Activated T-cell treated with anti-CD3 and anti-CD28 coated beads, Interleukin-2, amount 50 U/mL, for 72 hours (primary cell): ENCODE measurements at regions not wholly inside any gene's neighbourhood (a gene's known extent, or its start where the extent isn't known, plus 50 kb on each side); places are given as distances from the start of the nearest gene placed in this dataset.
"Not testable (repeated sequence)": the region's sequence is repeated elsewhere in the genome, so short reads cannot be mapped to it uniquely, and the experiment has no call there.

ENCODE experiments used
- ATAC-seq, 2 donors: fragments of 150-1000 bp; cut with Tn5 transposase; replicated peaks in 1 of 2; 2 replicates each; pipeline ENCODE4 v1.10.0; 2021; ENCODE audit warnings: moderate library complexity in 2 of 2, mild to moderate bottlenecking in 1 of 2
- DNase-seq, 2 donors: peaks; one replicate each; pipeline ENCODE4 v3.0.0; 2021 to 2022; ENCODE audit warnings: mixed read lengths in 1 of 2
- H3K27ac Mint-ChIP-seq: one replicate; pipeline ENCODE4 v1.8.0; 2022; ENCODE audit warnings: mild to moderate bottlenecking, moderate library complexity, mixed read lengths
- H3K27me3 Mint-ChIP-seq: one replicate; pipeline ENCODE4 v1.8.0; 2022; ENCODE audit warnings: low read depth, mixed read lengths
- H3K36me3 Mint-ChIP-seq, 2 donors: one replicate each; pipeline ENCODE4 v1.8.0; 2022; ENCODE audit warnings: mixed read lengths in 2 of 2, mild to moderate bottlenecking in 1 of 2; ENCODE audit not compliant: insufficient read depth in 2 of 2
- H3K4me1 Mint-ChIP-seq: one replicate; pipeline ENCODE4 v1.8.0; 2022; ENCODE audit warnings: low read depth, mixed read lengths
- H3K4me3 Mint-ChIP-seq, 2 donors: one replicate each; pipeline ENCODE4 v1.8.0; 2022; ENCODE audit warnings: mild to moderate bottlenecking in 2 of 2, mixed read lengths in 2 of 2, moderate library complexity in 2 of 2
- H3K9me3 Mint-ChIP-seq, 2 donors: one replicate each; pipeline ENCODE4 v1.8.0; 2022; ENCODE audit warnings: mixed read lengths in 2 of 2

DNA sequence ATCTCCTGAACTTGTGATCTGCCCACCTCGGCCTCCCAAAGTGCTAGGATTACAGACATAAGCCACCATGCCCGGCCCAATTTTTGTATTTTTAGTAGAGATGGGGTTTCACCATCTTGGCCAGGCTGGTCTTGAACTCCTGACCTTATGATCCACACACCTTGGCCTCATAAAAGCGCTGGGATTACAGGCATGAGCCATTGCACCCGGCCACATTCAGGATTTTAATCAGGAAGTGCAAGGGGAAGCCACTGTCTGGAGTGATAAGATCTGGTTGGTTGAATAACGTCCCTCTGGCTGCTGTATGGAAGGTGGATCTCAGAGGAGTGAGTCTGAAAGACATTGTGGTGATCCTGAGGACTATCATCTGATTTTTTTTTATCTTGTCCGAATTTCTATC is 196.3 kb upstream of the ARL4C start:
- Mint-ChIP-seq H3K27me3 (peaks cover 34% of the 10 kb centered on the region), H3K9me3 (peaks cover 8 to 11% of the 10 kb centered on the region in 2 donors)
- not testable (repeated sequence) for H3K4me3 Mint-ChIP-seq, DNase-seq, ATAC-seq, H3K4me1 Mint-ChIP-seq, H3K27ac Mint-ChIP-seq, H3K36me3 Mint-ChIP-seq

DNA sequence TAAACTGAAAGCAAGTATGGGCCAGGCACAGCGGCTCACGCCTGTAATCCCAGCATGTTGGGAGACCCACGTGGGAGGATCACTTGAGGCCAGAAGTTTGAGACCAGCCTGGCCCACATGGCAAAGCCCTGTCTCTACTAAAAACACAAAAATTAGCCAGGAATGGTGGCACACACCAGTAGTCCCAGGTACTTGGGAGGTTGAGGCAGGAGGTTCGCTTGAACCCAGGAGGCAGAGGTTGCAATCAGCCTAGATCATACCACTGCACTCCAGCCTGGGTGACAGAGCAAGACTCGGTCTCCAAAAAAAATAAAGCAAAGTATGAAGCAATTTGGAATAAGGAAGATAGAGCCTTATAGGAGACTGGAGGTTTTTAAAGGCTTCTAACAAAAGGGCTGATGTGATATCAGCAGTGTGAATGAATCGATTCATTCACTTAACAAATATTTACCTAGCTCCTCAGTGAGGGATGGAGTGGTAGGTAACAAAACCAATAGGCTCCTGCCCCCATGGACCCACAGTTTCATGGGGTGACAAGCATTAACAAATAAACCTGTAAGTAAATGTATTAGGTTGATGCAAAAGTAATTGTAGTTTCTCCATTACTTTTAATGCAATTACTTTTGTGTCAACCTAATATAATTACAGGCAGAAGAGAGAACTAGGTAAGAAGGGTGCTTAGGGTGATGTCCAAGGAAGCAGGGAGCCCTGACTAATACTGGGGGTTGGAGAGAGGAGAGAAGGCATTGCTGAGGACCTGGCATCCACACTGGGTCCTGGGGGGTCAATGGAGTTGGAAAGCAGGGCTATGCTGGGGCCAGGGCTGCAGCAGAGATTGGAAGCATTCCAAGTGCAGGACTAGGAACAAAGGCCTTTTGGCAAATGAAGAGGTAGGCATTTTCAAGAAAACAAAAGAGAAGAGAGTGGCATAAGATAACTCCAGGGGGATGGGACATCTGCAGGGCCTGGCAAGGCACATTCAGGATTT is 195.4 kb upstream of the ARL4C start:
- H3K36me3 Mint-ChIP-seq, result peaks cover 3 to 4% of the 10 kb centered on the region in 2 donors
- no peak for ATAC-seq
- H3K27ac Mint-ChIP-seq, result no peak overlapping the region
- no peak for DNase-seq
- peaks cover 6 to 7% of the 10 kb centered on the region in 2 donors for H3K9me3 Mint-ChIP-seq
- no peak overlapping the region for H3K4me3 Mint-ChIP-seq
- no peaks in the 10 kb centered on the region for H3K4me1 Mint-ChIP-seq
- peaks cover 34% of the 10 kb centered on the region for H3K27me3 Mint-ChIP-seq

DNA sequence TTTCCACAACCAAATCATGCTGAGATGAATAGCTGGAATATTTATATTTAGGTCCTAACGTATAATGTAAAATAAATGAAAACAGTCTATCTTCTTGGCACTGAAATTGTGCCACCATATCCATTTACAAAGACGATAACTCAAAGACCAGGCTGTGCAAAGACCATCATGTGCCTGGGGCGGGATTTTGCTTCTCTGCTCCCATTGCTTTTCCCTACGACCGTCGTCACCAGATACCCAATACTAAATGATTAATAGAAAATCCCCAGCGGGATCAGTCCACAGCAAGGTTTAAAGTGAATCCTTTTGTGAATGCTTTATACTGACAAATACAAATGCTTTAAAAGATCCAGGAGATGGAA is 194.3 kb upstream of the ARL4C start:
- Mint-ChIP-seq H3K9me3 (peaks cover under 1 to 3% of the 10 kb centered on the region in 2 donors), H3K27me3 (peaks cover 39% of the 10 kb centered on the region), H3K36me3 (peaks cover 0 to under 1% of the 10 kb centered on the region in 2 donors), H3K4me1 (no peaks in the 10 kb centered on the region), H3K27ac (no peak overlapping the region), H3K4me3 (no peak overlapping the region)
- ATAC-seq (no peak), DNase-seq (no peak)

DNA sequence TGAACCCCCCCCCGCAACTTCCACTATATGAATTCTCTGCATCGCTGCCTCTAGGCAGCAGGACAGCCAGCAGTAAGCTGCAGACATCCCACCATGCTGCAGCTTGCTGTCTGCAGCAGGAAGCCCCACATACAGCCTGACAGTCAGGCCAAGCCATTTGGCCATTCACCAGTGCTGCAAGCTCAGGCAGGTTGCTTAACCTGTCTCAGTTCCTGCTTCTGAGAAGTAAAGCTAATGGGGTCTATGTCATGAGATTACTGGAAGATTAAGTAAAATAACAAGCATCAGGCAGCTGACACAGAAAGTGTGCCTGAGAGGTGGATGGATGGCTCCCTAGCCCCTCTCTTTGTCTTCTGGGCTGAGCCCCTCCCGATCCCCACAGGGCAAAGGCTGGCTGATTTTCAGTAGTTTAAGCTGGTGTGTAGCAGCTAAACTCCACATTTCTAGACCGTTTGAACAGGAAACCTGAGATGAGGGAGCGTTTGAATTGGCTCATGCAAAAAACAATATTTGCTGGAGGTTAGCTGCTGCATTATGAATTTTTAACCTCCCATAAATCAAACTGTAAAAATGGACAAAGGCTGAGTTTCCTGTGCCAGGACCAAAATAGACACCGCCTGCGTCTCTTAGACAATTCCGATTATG is 193.8 kb upstream of the ARL4C start:
- no peaks in the 10 kb centered on the region for H3K36me3 Mint-ChIP-seq
- no peak for ATAC-seq
- peaks cover 0 to under 1% of the 10 kb centered on the region in 2 donors for H3K9me3 Mint-ChIP-seq
- no peak for DNase-seq
- H3K27ac Mint-ChIP-seq, result no peak overlapping the region
- H3K4me1 Mint-ChIP-seq, result no peaks in the 10 kb centered on the region
- no peak overlapping the region for H3K4me3 Mint-ChIP-seq
- peaks cover 41% of the 10 kb centered on the region for H3K27me3 Mint-ChIP-seq

GRCh38 chr2:234689911-234690379 is 193.1 kb upstream of the ARL4C start:
- no peaks in the 10 kb centered on the region for H3K9me3 Mint-ChIP-seq
- peaks cover 40% of the 10 kb centered on the region for H3K27me3 Mint-ChIP-seq
- H3K36me3 Mint-ChIP-seq, result no peaks in the 10 kb centered on the region
- DNase-seq, result no peak
- no peak overlapping the region for H3K27ac Mint-ChIP-seq
- ATAC-seq, result no peak
- no peak overlapping the region for H3K4me3 Mint-ChIP-seq
- no peaks in the 10 kb centered on the region for H3K4me1 Mint-ChIP-seq

DNA sequence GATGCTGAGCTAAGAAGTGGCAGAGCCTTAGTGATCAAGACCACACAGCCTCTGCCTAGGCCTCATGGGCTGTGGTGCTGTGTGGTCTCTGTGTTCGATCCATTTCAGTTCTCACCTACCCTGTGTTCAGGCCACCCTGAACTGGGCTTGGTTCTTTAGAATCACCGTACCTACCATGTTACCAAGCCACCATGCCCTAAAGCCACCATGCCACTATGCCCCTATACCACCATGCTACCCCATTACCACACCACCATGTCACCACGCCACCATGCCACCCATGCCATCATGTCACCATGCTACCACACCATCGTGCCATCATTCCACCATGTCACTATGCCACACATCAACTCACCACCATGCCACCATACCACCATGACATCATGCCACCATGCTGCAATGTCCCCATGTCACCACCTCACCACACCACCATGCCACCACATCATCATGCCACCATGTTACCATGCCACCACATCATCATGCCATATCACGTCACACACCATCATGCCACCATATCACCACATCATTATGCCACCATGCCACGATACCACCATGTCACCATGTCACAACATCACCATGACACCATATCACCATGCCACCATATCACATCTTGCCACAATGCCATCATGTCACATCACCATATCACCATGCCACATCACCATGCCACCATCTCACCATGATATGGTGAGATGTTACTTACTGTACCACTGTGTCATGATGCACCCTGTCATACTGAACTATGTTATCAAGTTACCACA is 191.0 kb upstream of the ARL4C start:
- ATAC-seq (no peak), DNase-seq (no peak)
- H3K27me3 Mint-ChIP-seq, result peaks cover 22% of the 10 kb centered on the region
- H3K4me1 Mint-ChIP-seq, result no peaks in the 10 kb centered on the region
- no peak overlapping the region for H3K4me3 Mint-ChIP-seq
- no peak overlapping the region for H3K27ac Mint-ChIP-seq
- H3K9me3 Mint-ChIP-seq, result peaks cover 0 to 2% of the 10 kb centered on the region in 2 donors
- H3K36me3 Mint-ChIP-seq, result no peaks in the 10 kb centered on the region

GRCh38 chr2:234686088-234686890 is 189.4 kb upstream of the ARL4C start:
- H3K27me3 Mint-ChIP-seq, result peaks cover 15% of the 10 kb centered on the region
- ATAC-seq, result no peak
- no peaks in the 10 kb centered on the region for H3K4me1 Mint-ChIP-seq
- H3K9me3 Mint-ChIP-seq, result peaks cover 0 to 6% of the 10 kb centered on the region in 2 donors
- no peaks in the 10 kb centered on the region for H3K36me3 Mint-ChIP-seq
- H3K4me3 Mint-ChIP-seq, result no peak overlapping the region
- no peak for DNase-seq
- H3K27ac Mint-ChIP-seq, result no peak overlapping the region

- no peak for ATAC-seq
- H3K4me3 Mint-ChIP-seq, result no peak overlapping the region
- peaks cover 0 to 6% of the 10 kb centered on the region in 2 donors for H3K9me3 Mint-ChIP-seq
- H3K27ac Mint-ChIP-seq, result no peak overlapping the region
- H3K4me1 Mint-ChIP-seq, result no peaks in the 10 kb centered on the region
- no peaks in the 10 kb centered on the region for H3K36me3 Mint-ChIP-seq
- DNase-seq, result no peak
- peaks cover 7% of the 10 kb centered on the region for H3K27me3 Mint-ChIP-seq
Measured at GRCh38 chr2:234684466-234684865, 187.6 kb upstream of the ARL4C start.

DNA sequence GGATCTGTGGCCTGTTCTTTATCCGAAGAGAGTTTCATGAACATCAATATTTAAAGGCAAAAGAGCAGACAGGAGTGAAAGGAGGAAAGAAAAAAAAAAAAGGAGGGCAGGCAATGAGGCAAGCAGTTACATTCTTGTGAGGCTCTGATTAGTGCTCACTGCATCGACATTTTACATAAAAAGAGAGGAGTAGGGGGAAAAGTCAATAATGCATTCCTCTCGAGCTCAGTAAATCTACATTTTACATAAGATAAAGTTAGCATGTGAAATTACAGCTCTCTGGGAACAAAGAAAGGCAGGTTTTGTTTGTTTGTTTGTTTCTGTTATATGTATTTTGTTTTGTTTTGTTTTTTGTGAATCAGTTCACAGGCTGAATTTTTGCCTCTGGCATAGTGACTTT is 187.1 kb upstream of the ARL4C start:
- H3K36me3 Mint-ChIP-seq, result no peaks in the 10 kb centered on the region
- H3K27me3 Mint-ChIP-seq, result peaks cover 7% of the 10 kb centered on the region
- no peak overlapping the region for H3K27ac Mint-ChIP-seq
- ATAC-seq (no peak), DNase-seq (no peak)
- H3K4me1 Mint-ChIP-seq, result no peaks in the 10 kb centered on the region
- H3K9me3 Mint-ChIP-seq, result peaks cover 0 to 6% of the 10 kb centered on the region in 2 donors
- H3K4me3 Mint-ChIP-seq, result no peak overlapping the region

- Mint-ChIP-seq H3K36me3 (no peaks in the 10 kb centered on the region), H3K9me3 (peaks cover 0 to 6% of the 10 kb centered on the region in 2 donors), H3K27me3 (peaks cover 7% of the 10 kb centered on the region), H3K4me1 (no peaks in the 10 kb centered on the region), H3K27ac (no peak overlapping the region), H3K4me3 (no peak overlapping the region)
- ATAC-seq (no peak), DNase-seq (no peak)
Measured at GRCh38 chr2:234682492-234683228, 185.8 kb upstream of the ARL4C start.

DNA sequence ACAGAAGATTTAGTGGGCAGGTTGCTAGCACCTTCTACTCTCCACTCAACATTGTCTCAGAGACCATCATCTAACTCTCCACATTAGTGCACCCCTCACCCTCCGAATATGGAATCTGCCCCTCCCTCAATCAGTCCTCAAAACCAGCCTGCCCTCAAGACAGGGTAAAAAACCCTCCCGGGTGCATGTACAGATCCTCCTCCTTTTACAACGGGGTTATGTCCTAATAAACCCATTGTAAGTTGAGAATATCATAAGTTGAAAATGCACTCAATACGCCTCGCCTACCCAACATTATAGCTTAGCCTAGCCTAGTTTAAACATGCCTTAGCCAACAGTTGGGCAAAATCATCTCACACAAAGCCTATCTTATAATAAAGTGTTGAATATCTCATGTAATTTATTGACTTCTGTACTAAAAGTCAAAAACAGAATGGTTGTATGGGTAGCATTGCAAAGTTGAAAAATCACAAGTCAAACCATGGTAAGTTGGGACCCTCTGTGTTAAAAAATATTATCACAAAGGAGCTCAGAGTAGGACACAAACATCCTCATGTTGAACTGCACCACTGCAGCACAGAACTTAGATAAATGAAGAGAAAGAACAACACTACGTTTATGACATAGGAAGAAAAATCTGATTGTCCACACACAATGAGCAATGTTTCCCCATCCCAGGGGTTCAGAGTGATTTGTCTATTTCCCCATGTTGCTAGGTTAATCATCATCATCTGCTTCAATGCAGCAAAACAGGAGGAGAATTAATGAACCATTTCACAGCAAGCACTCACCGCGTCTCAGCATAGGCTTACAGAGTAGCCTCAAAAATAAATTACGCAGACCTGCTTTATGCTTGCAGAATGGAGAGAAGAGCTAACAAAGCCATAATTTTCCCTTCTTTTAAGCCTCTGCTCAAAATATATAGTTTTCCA is 184.1 kb upstream of the ARL4C start:
- Mint-ChIP-seq H3K4me3 (no peak overlapping the region), H3K9me3 (peaks cover 0 to 6% of the 10 kb centered on the region in 2 donors), H3K27ac (no peak overlapping the region), H3K27me3 (peaks cover under 1% of the 10 kb centered on the region), H3K36me3 (no peaks in the 10 kb centered on the region), H3K4me1 (no peaks in the 10 kb centered on the region)
- ATAC-seq (no peak), DNase-seq (no peak)
